Astrocyte of the spinal cord (primary cell): ENCODE measurements at regions not wholly inside any gene's neighbourhood (a gene's known extent, or its start where the extent isn't known, plus 50 kb on each side); places are given as distances from the start of the nearest gene placed in this dataset.

Experiments
- DNase-seq: peaks from one replicate; pipeline ENCODE4 v3.0.0; 2011; ENCODE audit warnings: low read depth, low spot score
- H3K4me3 ChIP-seq: 2 replicates; pipeline ENCODE4 v1.5.1; 2011; ENCODE audit warnings: low read depth, mild to moderate bottlenecking, low read length, moderate library complexity
- CTCF ChIP-seq: IDR thresholded peaks from 2 replicates; pipeline ENCODE4 v1.5.1; 2012; ENCODE audit warnings: low read depth, mild to moderate bottlenecking, low read length, inconsistent platforms
- in situ Hi-C: cut with HindIII; loops from 2 replicates; pipeline ENCODE4 v1.10.0; 2017; ENCODE audit warnings: low sequenced_read_pairs

GRCh38 chr18:53629337-53629736, 595.1 kb downstream of the MBD2 start:
- in situ Hi-C loops = no loop called here

GRCh38 chr18:53625997-53626599, 598.4 kb downstream of the MBD2 start:
- TF ChIP-seq CTCF = no peak
- no peak for DNase-seq
- in situ Hi-C loops = no loop called here
- H3K4me3 ChIP-seq = no peak overlapping the region

More at GRCh38 chr18:53629337-53629736, 595.1 kb downstream of the MBD2 start:
- no peak for TF ChIP-seq CTCF
- no peak for DNase-seq
- no peak overlapping the region for H3K4me3 ChIP-seq

GRCh38 chr18:53610957-53611356, 613.5 kb downstream of the MBD2 start:
- in situ Hi-C loops = no loop called here
- TF ChIP-seq CTCF = no peak
- DNase-seq = no peak

GRCh38 chr18:53606792-53607191, 617.7 kb downstream of the MBD2 start:
- TF ChIP-seq CTCF = no peak
- DNase-seq = no peak
- in situ Hi-C loops = no loop called here
- no peak overlapping the region for H3K4me3 ChIP-seq

More at GRCh38 chr18:53610957-53611356, 613.5 kb downstream of the MBD2 start:
- H3K4me3 ChIP-seq = no peak overlapping the region

GRCh38 chr18:53605198-53605597, 619.3 kb downstream of the MBD2 start:
- TF ChIP-seq CTCF = no peak
- H3K4me3 ChIP-seq = no peak overlapping the region
- no peak for DNase-seq
- in situ Hi-C loops = no loop called here

- in situ Hi-C loops = no loop called here
- no peak for DNase-seq
- no peak overlapping the region for H3K4me3 ChIP-seq
- TF ChIP-seq CTCF = no peak
These were observed 621.2 kb downstream of the MBD2 start for GRCh38 chr18:53603276-53603675.

- in situ Hi-C loops = no loop called here
- no peak for TF ChIP-seq CTCF
- no peak for DNase-seq
- H3K4me3 ChIP-seq = no peak overlapping the region
These were observed 623.1 kb downstream of the MBD2 start for GRCh38 chr18:53601344-53601743.
